ENCODE measurements at regions not wholly inside any gene's neighbourhood (a gene's known extent, or its start where the extent isn't known, plus 50 kb on each side); places are given as distances from the start of the nearest gene placed in this dataset.

DNA sequence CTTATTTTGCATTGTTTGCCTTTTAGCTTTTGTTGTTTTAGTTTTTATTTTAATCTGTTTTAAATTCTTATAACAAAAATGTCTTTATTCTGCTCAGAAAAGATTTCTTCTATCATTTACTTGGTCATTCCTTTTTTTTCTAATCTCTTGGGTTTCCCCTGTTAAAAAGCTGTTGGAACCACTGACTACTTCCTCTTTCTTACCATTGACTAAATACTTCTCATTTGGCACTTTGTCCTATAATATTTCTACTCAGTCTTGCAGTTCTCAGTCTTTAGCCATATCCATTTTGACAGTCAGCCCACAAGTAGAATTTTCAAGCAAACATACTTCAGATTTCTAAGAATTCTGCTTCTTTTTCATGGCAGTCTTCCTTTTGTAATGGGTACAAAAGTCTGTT is 567.2 kb downstream of the SATB2 start:
- TF ChIP-seq, protein P1, sequence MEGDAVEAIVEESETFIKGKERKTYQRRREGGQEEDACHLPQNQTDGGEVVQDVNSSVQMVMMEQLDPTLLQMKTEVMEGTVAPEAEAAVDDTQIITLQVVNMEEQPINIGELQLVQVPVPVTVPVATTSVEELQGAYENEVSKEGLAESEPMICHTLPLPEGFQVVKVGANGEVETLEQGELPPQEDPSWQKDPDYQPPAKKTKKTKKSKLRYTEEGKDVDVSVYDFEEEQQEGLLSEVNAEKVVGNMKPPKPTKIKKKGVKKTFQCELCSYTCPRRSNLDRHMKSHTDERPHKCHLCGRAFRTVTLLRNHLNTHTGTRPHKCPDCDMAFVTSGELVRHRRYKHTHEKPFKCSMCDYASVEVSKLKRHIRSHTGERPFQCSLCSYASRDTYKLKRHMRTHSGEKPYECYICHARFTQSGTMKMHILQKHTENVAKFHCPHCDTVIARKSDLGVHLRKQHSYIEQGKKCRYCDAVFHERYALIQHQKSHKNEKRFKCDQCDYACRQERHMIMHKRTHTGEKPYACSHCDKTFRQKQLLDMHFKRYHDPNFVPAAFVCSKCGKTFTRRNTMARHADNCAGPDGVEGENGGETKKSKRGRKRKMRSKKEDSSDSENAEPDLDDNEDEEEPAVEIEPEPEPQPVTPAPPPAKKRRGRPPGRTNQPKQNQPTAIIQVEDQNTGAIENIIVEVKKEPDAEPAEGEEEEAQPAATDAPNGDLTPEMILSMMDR (IDR thresholded peaks at IDR 0.05; ENCODE audit: insufficient read depth, low read length): no peak
- DNase-seq (ENCODE audit: low read depth): no peak
- no peak overlapping the region for H3K4me3 ChIP-seq (ENCODE audit: low read depth, low read length)

DNA sequence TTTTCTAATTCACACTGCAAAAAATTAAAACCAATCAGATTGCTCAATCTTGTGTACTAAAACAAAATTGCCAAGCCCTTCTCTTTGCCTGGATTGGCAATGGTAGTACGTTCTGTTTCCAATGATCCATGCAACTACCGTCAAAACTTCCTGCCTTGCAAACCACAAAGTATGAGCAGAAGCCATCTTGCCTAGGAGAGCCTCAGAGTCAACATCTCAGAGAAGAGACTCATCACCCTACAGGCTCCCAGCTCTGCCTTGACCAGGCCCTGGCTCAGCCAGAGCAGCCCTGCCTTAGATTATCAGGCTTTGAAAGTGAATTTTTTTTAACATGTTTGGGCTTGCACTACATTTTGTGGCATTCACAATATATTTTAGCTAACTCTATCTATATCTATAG is 574.1 kb downstream of the SATB2 start:
- DNase-seq (ENCODE audit: low read depth): no peak
- no peak overlapping the region for H3K4me3 ChIP-seq (ENCODE audit: low read depth, low read length)
- TF ChIP-seq, protein P1 (IDR thresholded peaks at IDR 0.05; ENCODE audit: insufficient read depth, low read length): no peak

DNA sequence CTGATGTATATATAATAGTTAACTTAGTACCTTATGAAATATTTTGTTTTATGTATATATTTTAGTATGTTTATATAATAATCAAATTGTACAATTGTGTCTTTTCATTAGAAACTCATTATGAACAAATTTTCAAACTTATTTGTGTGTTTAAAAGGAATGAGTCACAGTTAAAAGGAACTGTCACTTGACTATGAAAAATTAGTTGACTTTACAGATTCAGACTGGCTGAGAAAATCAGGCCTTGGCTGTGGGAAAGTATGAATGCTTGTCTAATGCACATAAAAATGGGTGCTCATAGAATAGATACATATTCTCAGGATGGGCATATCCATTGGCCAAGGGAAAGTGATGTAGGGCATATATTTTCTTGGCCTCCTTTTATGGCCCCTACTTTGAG is 576.8 kb downstream of the SATB2 start:
- DNase-seq (ENCODE audit: low read depth): no peak
- TF ChIP-seq, protein P1 (IDR thresholded peaks at IDR 0.05; ENCODE audit: insufficient read depth, low read length): no peak
- H3K4me3 ChIP-seq (ENCODE audit: low read depth, low read length): no peak overlapping the region

DNA sequence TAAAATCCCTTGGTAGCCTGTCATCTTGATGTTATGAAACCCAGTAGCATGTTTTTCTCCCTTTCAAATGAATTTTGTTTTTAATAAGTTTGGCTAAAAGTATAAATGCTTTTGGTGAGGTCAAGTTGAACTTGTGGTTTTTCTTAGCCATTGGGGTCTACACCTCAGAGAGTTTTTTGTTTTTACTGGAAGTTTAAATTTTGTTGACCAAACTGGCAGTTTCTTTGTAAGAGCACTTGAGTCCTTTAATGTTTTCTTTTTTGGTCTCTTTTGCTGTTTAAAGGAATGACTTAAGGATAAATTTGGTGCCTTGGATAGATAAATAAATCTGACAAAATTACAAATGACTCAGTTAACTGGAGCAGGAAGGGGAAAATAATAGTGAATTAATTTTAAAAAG is 577.3 kb downstream of the SATB2 start:
- no peak overlapping the region for H3K4me3 ChIP-seq (ENCODE audit: low read depth, low read length)
- no peak for DNase-seq (ENCODE audit: low read depth)
- TF ChIP-seq, protein P1 (IDR thresholded peaks at IDR 0.05; ENCODE audit: insufficient read depth, low read length): no peak

DNA sequence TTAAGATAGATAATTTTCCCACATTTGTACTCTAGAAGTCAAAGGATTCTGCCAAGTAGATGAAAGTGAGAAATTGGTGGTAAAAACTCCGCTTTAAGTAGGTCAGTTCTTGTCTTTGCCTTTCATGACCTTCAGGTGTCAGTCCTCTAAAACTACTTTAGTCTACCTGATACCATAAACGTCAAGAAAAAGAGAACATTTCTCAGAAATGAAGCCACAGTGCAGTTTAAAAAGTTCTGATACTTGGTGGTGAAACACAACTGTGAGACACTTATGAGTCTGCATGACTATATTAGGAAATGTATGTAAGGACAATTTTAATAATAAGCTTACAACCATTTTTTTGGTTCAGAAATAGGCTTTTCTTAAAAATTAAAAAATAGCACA is 583.3 kb downstream of the SATB2 start:
- TF ChIP-seq, protein P1 (IDR thresholded peaks at IDR 0.05; ENCODE audit: insufficient read depth, low read length): no peak
- no peak overlapping the region for H3K4me3 ChIP-seq (ENCODE audit: low read depth, low read length)

DNA sequence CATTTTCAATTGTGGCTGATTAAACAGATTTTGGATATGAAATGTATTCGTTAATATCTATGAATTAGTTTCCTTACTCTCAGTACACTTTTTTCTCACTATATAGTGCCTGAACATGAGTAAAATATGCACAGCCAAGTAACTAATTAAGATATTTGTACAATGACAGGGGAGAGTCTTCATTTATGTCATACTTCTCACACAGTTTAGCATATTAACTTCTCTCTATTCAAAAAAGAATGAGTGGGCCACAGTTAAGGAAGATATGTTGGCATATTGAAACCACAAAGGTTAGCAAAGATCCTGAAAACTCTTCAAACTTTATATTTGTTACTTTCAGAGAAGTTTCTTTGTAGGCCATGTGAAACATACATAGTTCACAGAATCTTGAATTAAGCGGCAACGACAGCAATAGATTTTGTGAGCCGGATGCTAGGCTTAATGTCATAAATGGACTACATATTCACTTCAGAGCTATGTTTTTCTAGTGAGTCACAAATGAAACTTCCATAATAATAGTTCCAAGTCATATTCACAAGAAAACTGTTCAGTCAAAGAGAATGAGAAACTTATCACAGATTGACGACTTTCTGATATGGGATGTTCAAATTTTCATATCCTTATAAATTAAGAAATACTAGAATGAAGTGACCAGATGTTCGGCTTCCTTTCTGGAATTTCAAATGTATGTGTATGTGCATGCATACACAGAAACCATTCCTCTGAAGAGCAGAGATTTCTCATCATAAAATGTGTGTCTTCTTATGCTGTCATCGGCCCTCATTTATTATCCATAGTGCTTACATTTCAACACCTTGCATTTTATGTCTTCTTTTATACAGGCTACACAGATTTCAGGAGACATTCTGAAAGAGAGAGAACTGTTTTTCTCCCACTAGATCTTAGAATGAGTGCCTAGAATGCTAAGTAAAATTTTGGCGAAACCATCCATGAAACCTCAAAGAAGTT is 584.0 kb downstream of the SATB2 start:
- peak; percentile 39 for DNase-seq (ENCODE audit: low read depth)
- no peak overlapping the region for H3K4me3 ChIP-seq (ENCODE audit: low read depth, low read length)
- TF ChIP-seq, protein P1 (IDR thresholded peaks at IDR 0.05; ENCODE audit: insufficient read depth, low read length): no peak

More for the DNA sequence above, 583.3 kb downstream of the SATB2 start:
- no peak for DNase-seq (ENCODE audit: low read depth)

Measured in fibroblast of the aortic adventitia (primary cell).